CD4-positive, alpha-beta T cell (primary cell): ENCODE measurements at regions not wholly inside any gene's neighbourhood (a gene's known extent, or its start where the extent isn't known, plus 50 kb on each side); places are given as distances from the start of the nearest gene placed in this dataset.

Experiments used
- ATAC-seq: fragments of 200-7000 bp; cut with Tn5 transposase; one replicate; pipeline ENCODE4 v1.10.0; 2022; ENCODE audit warnings: mild to moderate bottlenecking; ENCODE audit not compliant: poor library complexity
- CTCF ChIA-PET: fragments of 350-600 bp; sonication (Branson Sonifier 250); formaldehyde crosslinking; loops from one replicate; lab custom pipeline; 2021; ENCODE audit warnings: antibody characterized with exemption, inconsistent platforms; lab: Charles Lee
- POLR2A ChIA-PET: fragments of 350-600 bp; sonication (Branson Sonifier 250); formaldehyde crosslinking; loops from one replicate; lab custom pipeline; 2021; ENCODE audit warnings: antibody characterized with exemption, inconsistent platforms; lab: Charles Lee
- DNase-seq, 14 experiments: peaks; one replicate each; pipeline ENCODE4 v3.0.0-alpha.2; 2013 to 2020; ENCODE audit warnings: mixed read lengths in 2 of 14
- H3K27ac ChIP-seq, 2 donors: one replicate each; pipeline versions ENCODE4 v1.5.1 to v1.7.0; 2013; ENCODE audit warnings: low read length in 2 of 2, low read depth in 1 of 2, mild to moderate bottlenecking in 1 of 2
- H3K27me3 ChIP-seq, 2 experiments: 1 replicate in 1 of 2; 2 replicates in 1 of 2; pipeline versions ENCODE4 v1.6.1 to v1.7.0; 2013; ENCODE audit warnings: low read length in 2 of 2, control low read depth in 1 of 2, mild to moderate bottlenecking in 1 of 2, moderate library complexity in 1 of 2; ENCODE audit not compliant: insufficient read depth in 2 of 2, control insufficient read depth in 1 of 2
- H3K36me3 ChIP-seq: one replicate; pipeline ENCODE4 v1.6.1; 2013; ENCODE audit warnings: low read length, control low read depth; ENCODE audit not compliant: insufficient read depth
- H3K4me1 ChIP-seq: one replicate; pipeline ENCODE4 v1.6.1; 2013; ENCODE audit warnings: low read length, control low read depth; ENCODE audit not compliant: insufficient read depth
- H3K4me3 ChIP-seq: one replicate; pipeline ENCODE4 v1.5.1; 2013; ENCODE audit warnings: mild to moderate bottlenecking, low read length, moderate library complexity
- H3K9me3 ChIP-seq, 2 experiments: 1 replicate in 1 of 2; 2 replicates in 1 of 2; pipeline versions ENCODE4 v1.6.1 to v1.7.0; 2013; ENCODE audit warnings: low read length in 2 of 2, mild to moderate bottlenecking in 2 of 2, control low read depth in 1 of 2, moderate library complexity in 1 of 2; ENCODE audit not compliant: control insufficient read depth in 1 of 2, insufficient read depth in 1 of 2
- H3K27ac Mint-ChIP-seq: one replicate; pipeline ENCODE4 v1.8.0; 2020; ENCODE audit warnings: mixed read lengths
- H3K27me3 Mint-ChIP-seq: one replicate; pipeline ENCODE4 v1.8.0; 2021; ENCODE audit warnings: mixed read lengths
- H3K36me3 Mint-ChIP-seq: one replicate; pipeline ENCODE4 v1.8.0; 2021; ENCODE audit warnings: low read depth, mixed read lengths
- H3K4me1 Mint-ChIP-seq: one replicate; pipeline ENCODE4 v1.8.0; 2021; ENCODE audit warnings: low read depth, mixed read lengths
- H3K4me3 Mint-ChIP-seq: one replicate; pipeline ENCODE4 v1.8.0; 2020; ENCODE audit warnings: mild to moderate bottlenecking, mixed read lengths
- H3K9me3 Mint-ChIP-seq: one replicate; pipeline ENCODE4 v1.8.0; 2020; ENCODE audit warnings: mixed read lengths
- intact Hi-C, 2 experiments: fragments of 100-400 bp; cut with DNase I in 1 of 2; cut with micrococcal nuclease in 1 of 2; formaldehyde crosslinking; loops; one replicate each; pipeline versions ENCODE4 v1.15.1 to v1.9.0; 2023 to 2025; cut with DNase I, micrococcal nuclease
- TF ChIP-seq, protein P1 (sequence below): fragments of 200-600 bp; IDR thresholded peaks from one replicate; pipeline ENCODE4 v1.8.0; 2022; ENCODE audit warnings: antibody characterized with exemption, mild to moderate bottlenecking

DNA sequence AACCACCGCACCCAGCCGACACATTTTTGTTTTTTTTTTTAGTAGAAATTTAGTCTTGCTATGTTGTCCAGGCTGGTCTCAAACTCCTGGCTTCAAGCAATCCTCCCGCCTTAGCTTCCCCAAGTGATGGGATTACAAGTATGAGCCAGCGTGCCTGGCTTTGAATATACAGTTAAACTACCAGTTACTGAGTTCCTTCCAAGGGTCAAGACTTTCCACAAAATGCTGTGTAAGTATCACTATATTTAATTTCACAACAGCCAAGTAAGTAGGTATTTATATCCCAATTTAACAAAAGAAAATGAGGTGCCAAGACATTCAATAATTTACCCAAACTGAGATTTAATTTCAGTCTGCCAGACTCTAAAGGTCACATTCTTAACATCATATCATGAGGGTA is 181.3 kb upstream of the TMC3 start:
- no peak overlapping the region for H3K4me3 Mint-ChIP-seq
- H3K9me3 Mint-ChIP-seq: no peaks in the 10 kb centered on the region
- no peaks in the 10 kb centered on the region for H3K4me1 Mint-ChIP-seq
- TF ChIP-seq, protein P1, sequence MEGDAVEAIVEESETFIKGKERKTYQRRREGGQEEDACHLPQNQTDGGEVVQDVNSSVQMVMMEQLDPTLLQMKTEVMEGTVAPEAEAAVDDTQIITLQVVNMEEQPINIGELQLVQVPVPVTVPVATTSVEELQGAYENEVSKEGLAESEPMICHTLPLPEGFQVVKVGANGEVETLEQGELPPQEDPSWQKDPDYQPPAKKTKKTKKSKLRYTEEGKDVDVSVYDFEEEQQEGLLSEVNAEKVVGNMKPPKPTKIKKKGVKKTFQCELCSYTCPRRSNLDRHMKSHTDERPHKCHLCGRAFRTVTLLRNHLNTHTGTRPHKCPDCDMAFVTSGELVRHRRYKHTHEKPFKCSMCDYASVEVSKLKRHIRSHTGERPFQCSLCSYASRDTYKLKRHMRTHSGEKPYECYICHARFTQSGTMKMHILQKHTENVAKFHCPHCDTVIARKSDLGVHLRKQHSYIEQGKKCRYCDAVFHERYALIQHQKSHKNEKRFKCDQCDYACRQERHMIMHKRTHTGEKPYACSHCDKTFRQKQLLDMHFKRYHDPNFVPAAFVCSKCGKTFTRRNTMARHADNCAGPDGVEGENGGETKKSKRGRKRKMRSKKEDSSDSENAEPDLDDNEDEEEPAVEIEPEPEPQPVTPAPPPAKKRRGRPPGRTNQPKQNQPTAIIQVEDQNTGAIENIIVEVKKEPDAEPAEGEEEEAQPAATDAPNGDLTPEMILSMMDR: no peak
- H3K27ac Mint-ChIP-seq: no peak overlapping the region
- DNase-seq (no peak), ATAC-seq (no peak)
- no peaks in the 10 kb centered on the region for H3K9me3 ChIP-seq
- H3K36me3 ChIP-seq: no peaks in the 10 kb centered on the region
- intact Hi-C loops: no loop called here
- H3K27me3 ChIP-seq: no peaks in the 10 kb centered on the region
- peaks cover 1% of the 10 kb centered on the region for H3K27me3 Mint-ChIP-seq
- no peak overlapping the region for H3K27ac ChIP-seq
- H3K4me1 ChIP-seq: no peaks in the 10 kb centered on the region
- no peaks in the 10 kb centered on the region for H3K36me3 Mint-ChIP-seq
- CTCF ChIA-PET: no interaction called here
- POLR2A ChIA-PET: no interaction called here
- H3K4me3 ChIP-seq: no peak overlapping the region

DNA sequence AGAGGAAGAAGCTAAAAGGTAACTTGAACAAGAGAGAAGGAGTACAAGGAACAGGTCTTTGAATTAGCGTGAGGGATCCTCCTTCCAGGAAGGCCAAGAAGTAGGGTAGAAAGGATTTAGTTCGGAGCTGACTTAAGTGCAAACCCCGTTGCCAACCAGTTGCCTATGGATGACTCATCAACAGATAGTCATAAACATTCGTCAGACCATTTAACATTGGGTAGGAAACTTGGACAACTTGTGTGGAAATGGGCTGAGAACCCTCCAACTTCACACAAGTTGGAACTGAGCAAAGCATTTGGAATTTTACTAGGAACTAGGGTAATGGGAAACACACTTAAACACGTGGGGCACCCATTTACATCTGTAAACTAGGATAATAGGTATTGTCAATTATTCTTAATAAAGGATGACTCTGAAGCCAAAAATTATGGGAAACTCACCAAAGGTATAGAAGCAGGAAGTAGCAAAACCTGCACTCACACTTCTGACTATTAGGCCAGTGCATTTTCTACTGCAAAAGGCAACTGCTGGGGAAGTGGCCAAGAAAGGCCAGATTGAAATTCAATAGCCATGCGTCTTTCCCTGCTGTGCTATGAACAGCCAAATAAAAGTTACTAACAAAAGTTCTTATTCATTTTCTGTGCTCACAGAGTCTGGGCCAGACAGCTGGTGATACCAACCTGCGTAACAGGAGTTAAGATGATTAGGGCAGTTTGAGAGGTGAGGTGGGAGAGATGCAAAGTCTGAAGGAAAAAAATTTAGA is 174.5 kb upstream of the TMC3 start:
- POLR2A ChIA-PET: no interaction called here
- H3K27ac Mint-ChIP-seq: no peak overlapping the region
- no peak overlapping the region for H3K4me3 Mint-ChIP-seq
- ATAC-seq: no peak
- TF ChIP-seq, protein P1: no peak
- no peaks in the 10 kb centered on the region for H3K36me3 Mint-ChIP-seq
- peaks cover 12% of the 10 kb centered on the region for H3K27me3 Mint-ChIP-seq
- Histone ChIP-seq H3K9me3 (no peaks in the 10 kb centered on the region), H3K27me3 (no peaks in the 10 kb centered on the region), H3K4me3 (no peak overlapping the region), H3K36me3 (no peaks in the 10 kb centered on the region), H3K4me1 (no peaks in the 10 kb centered on the region), H3K27ac (no peak overlapping the region)
- H3K9me3 Mint-ChIP-seq: no peaks in the 10 kb centered on the region
- CTCF ChIA-PET: no interaction called here
- no peaks in the 10 kb centered on the region for H3K4me1 Mint-ChIP-seq
- intact Hi-C loops: no loop called here
- DNase-seq: no peak

DNA sequence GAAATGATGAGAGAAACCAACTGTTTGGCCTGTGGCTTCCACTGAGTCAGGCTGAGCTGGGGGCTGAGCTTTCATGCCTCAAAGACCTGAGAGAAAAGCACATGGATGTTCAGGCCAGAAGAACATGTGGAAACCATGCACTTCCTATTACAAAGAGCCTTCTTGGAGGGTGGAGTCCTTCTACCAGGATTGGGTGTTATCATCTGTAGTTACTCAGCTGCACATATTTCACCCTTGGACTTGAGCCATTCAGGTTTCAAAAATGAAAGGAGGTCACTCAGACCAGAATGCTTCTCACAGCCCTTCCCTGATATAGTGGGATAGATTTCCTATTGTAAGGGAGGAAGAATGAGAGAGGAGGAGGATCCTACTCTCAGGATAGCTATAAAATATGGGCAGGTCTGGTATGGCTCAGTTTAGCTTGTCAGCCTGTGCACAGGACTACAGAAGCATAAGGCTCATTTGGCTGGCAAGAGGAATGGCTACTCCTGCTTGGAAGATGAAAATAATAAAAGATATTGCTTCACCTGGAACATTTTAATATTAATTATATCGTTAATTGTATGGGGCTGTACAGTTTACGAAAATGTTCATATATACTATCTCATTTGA is 173.6 kb upstream of the TMC3 start:
- Histone ChIP-seq H3K36me3 (no peaks in the 10 kb centered on the region), H3K27me3 (no peaks in the 10 kb centered on the region), H3K4me1 (no peaks in the 10 kb centered on the region), H3K27ac (no peak overlapping the region), H3K9me3 (no peaks in the 10 kb centered on the region), H3K4me3 (no peak overlapping the region)
- H3K36me3 Mint-ChIP-seq: no peaks in the 10 kb centered on the region
- ChIA-PET CTCF (no interaction called here), POLR2A (no interaction called here)
- peaks cover 12% of the 10 kb centered on the region for H3K27me3 Mint-ChIP-seq
- DNase-seq (no peak), ATAC-seq (no peak)
- TF ChIP-seq, protein P1: no peak
- H3K4me3 Mint-ChIP-seq: no peak overlapping the region
- H3K4me1 Mint-ChIP-seq: no peaks in the 10 kb centered on the region
- H3K27ac Mint-ChIP-seq: no peak overlapping the region
- intact Hi-C loops: no loop called here
- no peaks in the 10 kb centered on the region for H3K9me3 Mint-ChIP-seq
